T-helper 17 cell (primary cell): ENCODE measurements at regions not wholly inside any gene's neighbourhood (a gene's known extent, or its start where the extent isn't known, plus 50 kb on each side); places are given as distances from the start of the nearest gene placed in this dataset.
A peak's percentile ranks its signal among the peaks of the same experiment; 100 is the strongest.
"Not testable (repeated sequence)": the region's sequence is repeated elsewhere in the genome, so short reads cannot be mapped to it uniquely, and the experiment has no call there.

ENCODE experiments used
- ATAC-seq: fragments of 150-1000 bp; cut with Tn5 transposase; 2 replicates; pipeline ENCODE4 v1.10.0; 2021; ENCODE audit warnings: mild to moderate bottlenecking, moderate library complexity
- DNase-seq, 3 donors: peaks; one replicate each; pipeline versions ENCODE4 v3.0.0 to v3.0.0-alpha.2; 2020 to 2021
- H3K9me3 ChIP-seq: one replicate; pipeline ENCODE4 v1.7.0; 2013; ENCODE audit warnings: low read length, mild to moderate bottlenecking; ENCODE audit not compliant: control insufficient read depth, poor library complexity, severe bottlenecking
- H3K27ac Mint-ChIP-seq: one replicate; pipeline ENCODE4 v1.8.0; 2022; ENCODE audit warnings: mild to moderate bottlenecking, moderate library complexity, mixed read lengths
- H3K27me3 Mint-ChIP-seq: one replicate; pipeline ENCODE4 v1.8.0; 2022; ENCODE audit warnings: mixed read lengths
- H3K36me3 Mint-ChIP-seq: one replicate; pipeline ENCODE4 v1.8.0; 2022; ENCODE audit warnings: low read depth, mixed read lengths
- H3K4me1 Mint-ChIP-seq: one replicate; pipeline ENCODE4 v1.8.0; 2022; ENCODE audit warnings: mild to moderate bottlenecking, mixed read lengths
- H3K4me3 Mint-ChIP-seq: one replicate; pipeline ENCODE4 v1.8.0; 2022; ENCODE audit warnings: mild to moderate bottlenecking, moderate library complexity, mixed read lengths

- Mint-ChIP-seq H3K27me3 (no peaks in the 10 kb centered on the region), H3K4me3 (no peak overlapping the region), H3K27ac (no peak overlapping the region), H3K36me3 (no peaks in the 10 kb centered on the region), H3K4me1 (no peaks in the 10 kb centered on the region)
- DNase-seq (no peak), ATAC-seq (no peak)
- no peaks in the 10 kb centered on the region for H3K9me3 ChIP-seq
These were observed 437.7 kb upstream of the MEF2C start for GRCh38 chr5:89320421-89321277.

GRCh38 chr5:89317838-89318237 lies 434.9 kb upstream of the MEF2C start:
- H3K36me3 Mint-ChIP-seq, H3K4me1 Mint-ChIP-seq, DNase-seq, H3K27me3 Mint-ChIP-seq, H3K4me3 Mint-ChIP-seq, H3K27ac Mint-ChIP-seq, ATAC-seq, H3K9me3 ChIP-seq: not testable (repeated sequence)

GRCh38 chr5:89315286-89316100 lies 432.5 kb upstream of the MEF2C start:
- no peaks in the 10 kb centered on the region for H3K4me1 Mint-ChIP-seq
- no peak overlapping the region for H3K27ac Mint-ChIP-seq
- DNase-seq (no peak), ATAC-seq (no peak)
- no peak overlapping the region for H3K4me3 Mint-ChIP-seq
- H3K36me3 Mint-ChIP-seq, result no peaks in the 10 kb centered on the region
- H3K9me3 ChIP-seq, result no peaks in the 10 kb centered on the region
- no peaks in the 10 kb centered on the region for H3K27me3 Mint-ChIP-seq

- no peaks in the 10 kb centered on the region for H3K4me1 Mint-ChIP-seq
- no peaks in the 10 kb centered on the region for H3K36me3 Mint-ChIP-seq
- DNase-seq (no peak), ATAC-seq (peak; percentile 54)
- no peaks in the 10 kb centered on the region for H3K27me3 Mint-ChIP-seq
- no peaks in the 10 kb centered on the region for H3K9me3 ChIP-seq
- no peak overlapping the region for H3K27ac Mint-ChIP-seq
- H3K4me3 Mint-ChIP-seq, result no peak overlapping the region
These were observed 431.0 kb upstream of the MEF2C start for GRCh38 chr5:89313804-89314588.

- no peak overlapping the region for H3K27ac Mint-ChIP-seq
- no peaks in the 10 kb centered on the region for H3K27me3 Mint-ChIP-seq
- ATAC-seq, result no peak
These were observed 430.1 kb upstream of the MEF2C start for GRCh38 chr5:89313044-89313443.

GRCh38 chr5:89309268-89309667 lies 426.3 kb upstream of the MEF2C start:
- no peaks in the 10 kb centered on the region for H3K9me3 ChIP-seq
- H3K27me3 Mint-ChIP-seq, result no peaks in the 10 kb centered on the region
- no peaks in the 10 kb centered on the region for H3K4me1 Mint-ChIP-seq
- H3K4me3 Mint-ChIP-seq, result no peak overlapping the region
- DNase-seq (no peak), ATAC-seq (no peak)
- H3K36me3 Mint-ChIP-seq, result no peaks in the 10 kb centered on the region
- no peak overlapping the region for H3K27ac Mint-ChIP-seq

More at GRCh38 chr5:89313044-89313443, 430.1 kb upstream of the MEF2C start:
- DNase-seq, result no peak
- Mint-ChIP-seq H3K4me3 (no peak overlapping the region), H3K4me1 (no peaks in the 10 kb centered on the region), H3K36me3 (no peaks in the 10 kb centered on the region)
- H3K9me3 ChIP-seq, result no peaks in the 10 kb centered on the region

- no peaks in the 10 kb centered on the region for H3K4me1 Mint-ChIP-seq
- H3K36me3 Mint-ChIP-seq, result no peaks in the 10 kb centered on the region
- no peaks in the 10 kb centered on the region for H3K27me3 Mint-ChIP-seq
- no peak overlapping the region for H3K27ac Mint-ChIP-seq
- no peak for ATAC-seq
- DNase-seq, result no peak
- H3K4me3 Mint-ChIP-seq, result no peak overlapping the region
- H3K9me3 ChIP-seq, result no peaks in the 10 kb centered on the region
These were observed 425.6 kb upstream of the MEF2C start for GRCh38 chr5:89308606-89309040.

GRCh38 chr5:89307972-89308371 lies 425.0 kb upstream of the MEF2C start:
- H3K9me3 ChIP-seq, result no peaks in the 10 kb centered on the region
- DNase-seq (no peak), ATAC-seq (no peak)
- no peaks in the 10 kb centered on the region for H3K36me3 Mint-ChIP-seq
- H3K27me3 Mint-ChIP-seq, result no peaks in the 10 kb centered on the region
- H3K27ac Mint-ChIP-seq, result no peak overlapping the region
- H3K4me1 Mint-ChIP-seq, result no peaks in the 10 kb centered on the region
- H3K4me3 Mint-ChIP-seq, result no peak overlapping the region

- not testable (repeated sequence) for H3K27ac Mint-ChIP-seq, H3K27me3 Mint-ChIP-seq, H3K36me3 Mint-ChIP-seq, H3K4me3 Mint-ChIP-seq, DNase-seq, ATAC-seq, H3K4me1 Mint-ChIP-seq, H3K9me3 ChIP-seq
These were observed 424.2 kb upstream of the MEF2C start for GRCh38 chr5:89307141-89307540.

- no peaks in the 10 kb centered on the region for H3K27me3 Mint-ChIP-seq
- H3K27ac Mint-ChIP-seq, result no peak overlapping the region
These were observed 420.1 kb upstream of the MEF2C start for GRCh38 chr5:89303033-89303480.

GRCh38 chr5:89302102-89302891 lies 419.3 kb upstream of the MEF2C start:
- no peak overlapping the region for H3K27ac Mint-ChIP-seq
- no peak overlapping the region for H3K4me3 Mint-ChIP-seq
- no peaks in the 10 kb centered on the region for H3K9me3 ChIP-seq
- DNase-seq (no peak), ATAC-seq (no peak)
- no peaks in the 10 kb centered on the region for H3K27me3 Mint-ChIP-seq
- no peaks in the 10 kb centered on the region for H3K4me1 Mint-ChIP-seq
- no peaks in the 10 kb centered on the region for H3K36me3 Mint-ChIP-seq

More at GRCh38 chr5:89303033-89303480, 420.1 kb upstream of the MEF2C start:
- DNase-seq, result no peak
- H3K36me3 Mint-ChIP-seq, result no peaks in the 10 kb centered on the region
- H3K4me3 Mint-ChIP-seq, result no peak overlapping the region
- no peaks in the 10 kb centered on the region for H3K4me1 Mint-ChIP-seq
- H3K9me3 ChIP-seq, result no peaks in the 10 kb centered on the region
- ATAC-seq, result peak; percentile 21

- Mint-ChIP-seq H3K4me1 (no peaks in the 10 kb centered on the region), H3K27ac (no peak overlapping the region), H3K4me3 (no peak overlapping the region), H3K36me3 (no peaks in the 10 kb centered on the region), H3K27me3 (no peaks in the 10 kb centered on the region)
- H3K9me3 ChIP-seq, result no peaks in the 10 kb centered on the region
- ATAC-seq (no peak), DNase-seq (no peak)
These were observed 418.5 kb upstream of the MEF2C start for GRCh38 chr5:89301321-89302025.
